ENCODE measurements at regions not wholly inside any gene's neighbourhood (a gene's known extent, or its start where the extent isn't known, plus 50 kb on each side); places are given as distances from the start of the nearest gene placed in this dataset.
A peak's percentile ranks its signal among the peaks of the same experiment; 100 is the strongest.

- TF ChIP-seq, protein P1, sequence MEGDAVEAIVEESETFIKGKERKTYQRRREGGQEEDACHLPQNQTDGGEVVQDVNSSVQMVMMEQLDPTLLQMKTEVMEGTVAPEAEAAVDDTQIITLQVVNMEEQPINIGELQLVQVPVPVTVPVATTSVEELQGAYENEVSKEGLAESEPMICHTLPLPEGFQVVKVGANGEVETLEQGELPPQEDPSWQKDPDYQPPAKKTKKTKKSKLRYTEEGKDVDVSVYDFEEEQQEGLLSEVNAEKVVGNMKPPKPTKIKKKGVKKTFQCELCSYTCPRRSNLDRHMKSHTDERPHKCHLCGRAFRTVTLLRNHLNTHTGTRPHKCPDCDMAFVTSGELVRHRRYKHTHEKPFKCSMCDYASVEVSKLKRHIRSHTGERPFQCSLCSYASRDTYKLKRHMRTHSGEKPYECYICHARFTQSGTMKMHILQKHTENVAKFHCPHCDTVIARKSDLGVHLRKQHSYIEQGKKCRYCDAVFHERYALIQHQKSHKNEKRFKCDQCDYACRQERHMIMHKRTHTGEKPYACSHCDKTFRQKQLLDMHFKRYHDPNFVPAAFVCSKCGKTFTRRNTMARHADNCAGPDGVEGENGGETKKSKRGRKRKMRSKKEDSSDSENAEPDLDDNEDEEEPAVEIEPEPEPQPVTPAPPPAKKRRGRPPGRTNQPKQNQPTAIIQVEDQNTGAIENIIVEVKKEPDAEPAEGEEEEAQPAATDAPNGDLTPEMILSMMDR (IDR thresholded peaks at IDR 0.05) = no peak
- peaks cover 33% of the 10 kb centered on the region for H3K4me1 ChIP-seq
- H3K36me3 ChIP-seq (ENCODE audit: insufficient read depth in 1 of 2, low read depth in 1 of 2) = peaks cover 0 to 7% of the 10 kb centered on the region in 2 donors
- 52 to 54% (median 53%) methylated on average over 15 to 17 of the region's 17 CpGs for WGBS, 3 donors
- peak; percentile 84 to 86 for DNase-seq
- H3K4me3 ChIP-seq = no peak overlapping the region
- H3K27ac ChIP-seq = peak overlapping the region; percentile 66
- no peaks in the 10 kb centered on the region for H3K9me3 ChIP-seq
- peak; percentile 76 to 83 (median 80) for ATAC-seq
- no peaks in the 10 kb centered on the region for H3K27me3 ChIP-seq (ENCODE audit: insufficient read depth in 3 of 3, low read length in 2 of 3)
- intact Hi-C loops (cut with DNase I) = no loop called here
These were observed 50.4 kb upstream of the STXBP1 start for GRCh38 chr9:127561491-127562278.
